HG03439 (cell line): ENCODE measurements at regions not wholly inside any gene's neighbourhood (a gene's known extent, or its start where the extent isn't known, plus 50 kb on each side); places are given as distances from the start of the nearest gene placed in this dataset.

Experiments
- ATAC-seq: cut with Tn5 transposase; IDR thresholded peaks from one replicate; pipeline ENCODE4 v1.9.1; 2021; ENCODE audit warnings: mild to moderate bottlenecking, moderate library complexity; ENCODE audit not compliant: unreplicated experiment

- no peak for ATAC-seq
Measured at GRCh38 chr4:11002961-11003360, 318.4 kb upstream of the CLNK start.

DNA sequence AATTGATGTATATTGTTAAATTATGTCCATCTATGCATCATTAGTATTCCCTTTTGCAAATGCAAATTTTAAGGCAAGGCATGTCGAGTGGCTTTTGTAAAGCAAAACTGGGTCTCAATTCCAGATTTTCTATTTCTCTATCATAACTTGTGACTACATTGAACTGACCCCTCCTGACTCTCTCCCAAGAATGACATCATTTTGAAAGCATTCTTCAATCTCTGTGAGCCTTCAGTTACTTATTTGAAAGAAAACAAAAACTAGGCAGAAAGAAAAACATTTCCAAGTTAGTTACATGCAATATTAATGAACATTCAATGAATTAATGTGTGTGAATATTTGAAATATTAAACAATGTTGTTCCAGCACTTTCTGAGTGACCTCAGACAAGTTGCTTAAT, 314.3 kb upstream of the CLNK start:
- ATAC-seq: no peak

GRCh38 chr4:10984815-10985214, 300.2 kb upstream of the CLNK start:
- no peak for ATAC-seq

- no peak for ATAC-seq
Measured at GRCh38 chr4:10983885-10984640, 299.5 kb upstream of the CLNK start.

DNA sequence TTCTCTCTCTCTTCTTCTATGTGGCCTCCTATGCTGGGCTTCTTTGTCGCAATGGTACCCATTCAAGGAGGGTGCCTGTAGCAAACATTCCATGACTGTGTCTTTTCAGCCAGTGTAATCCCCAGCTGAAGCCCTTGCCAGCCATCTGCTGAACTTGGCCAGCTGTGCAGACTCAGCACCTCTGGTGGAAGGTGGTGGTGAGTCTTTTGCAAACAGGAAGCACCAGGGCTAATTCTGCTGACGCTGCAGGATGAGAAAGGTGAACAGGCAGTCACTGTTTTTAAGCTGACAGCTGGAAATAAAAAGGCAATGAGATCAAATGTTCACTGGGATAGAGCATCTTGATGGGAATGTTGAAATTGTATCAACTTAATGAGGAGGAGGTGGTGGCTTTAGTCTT, 298.7 kb upstream of the CLNK start:
- ATAC-seq: no peak

DNA sequence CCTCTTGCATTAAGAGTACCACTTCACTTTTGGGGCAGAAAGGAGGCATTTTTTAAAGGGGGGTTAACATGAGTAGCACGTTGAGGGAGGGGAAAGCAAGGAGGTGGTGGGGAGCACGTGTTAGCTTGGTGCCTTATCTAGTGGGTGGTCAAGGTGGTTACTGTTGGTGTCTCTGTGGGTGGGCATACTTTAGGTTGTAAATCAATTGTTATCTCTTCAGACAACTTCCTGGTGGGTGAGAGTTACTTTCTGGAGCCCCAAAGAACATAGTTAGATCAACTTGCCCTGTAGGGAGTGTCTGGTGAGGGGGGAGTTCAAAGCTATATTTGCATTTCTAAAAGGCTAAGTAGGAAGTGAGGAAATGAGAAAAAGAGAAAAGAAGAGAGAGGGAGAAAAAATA, 297.7 kb upstream of the CLNK start:
- no peak for ATAC-seq

- no peak for ATAC-seq
Measured at GRCh38 chr4:10981576-10981975, 297.0 kb upstream of the CLNK start.

- ATAC-seq: no peak
Measured at GRCh38 chr4:10981096-10981495, 296.5 kb upstream of the CLNK start.

- ATAC-seq: no peak
Measured at GRCh38 chr4:10979032-10979431, 294.5 kb upstream of the CLNK start.

DNA sequence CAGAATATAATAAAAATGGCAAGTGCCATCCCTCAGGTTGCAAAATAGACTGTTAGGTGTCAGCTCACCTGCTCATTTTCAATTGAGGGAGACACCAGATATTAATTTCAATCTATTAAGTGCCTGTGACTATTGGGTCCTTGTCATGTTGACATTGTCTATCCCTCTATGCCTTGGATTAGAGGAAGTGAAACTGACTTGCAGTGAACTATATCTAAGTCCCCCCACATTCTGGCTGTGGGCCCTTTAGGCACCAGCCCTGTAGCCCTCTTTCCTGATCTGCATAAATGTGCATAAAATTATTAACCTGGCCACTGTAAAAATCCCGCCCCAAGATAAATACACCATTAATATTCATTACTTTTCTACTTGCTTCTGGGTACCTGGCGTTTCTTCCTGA, 293.0 kb upstream of the CLNK start:
- ATAC-seq: no peak

GRCh38 chr4:10974371-10974770, 289.8 kb upstream of the CLNK start:
- no peak for ATAC-seq

GRCh38 chr4:10973686-10974085, 289.1 kb upstream of the CLNK start:
- ATAC-seq: no peak

DNA sequence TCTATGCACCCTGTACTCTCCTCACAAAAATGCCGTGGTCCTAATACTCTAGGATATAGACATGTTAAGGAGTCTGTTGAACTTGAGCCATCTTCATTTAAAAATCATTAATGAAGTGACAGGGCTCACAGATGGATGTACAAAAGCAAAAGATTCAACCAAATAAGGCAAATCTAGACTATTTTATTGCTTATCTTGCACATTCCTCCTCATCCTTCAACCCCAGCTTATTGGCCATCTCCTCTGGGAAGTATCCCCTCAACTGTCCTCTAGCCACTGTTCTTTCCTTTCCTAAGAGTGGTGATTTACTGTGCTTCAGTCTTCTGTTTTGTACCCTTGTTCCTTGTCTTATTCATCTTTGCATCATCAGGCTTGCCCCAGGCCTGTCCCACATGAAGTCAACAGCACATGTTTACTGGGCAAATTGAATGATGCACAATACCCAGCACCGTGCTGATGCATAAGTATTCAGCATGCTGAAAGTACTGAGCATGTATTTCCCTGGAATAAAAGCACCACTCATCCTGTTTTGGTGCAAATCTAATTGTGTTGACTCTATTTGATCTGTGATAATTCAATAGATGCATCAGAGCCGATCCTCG, 287.3 kb upstream of the CLNK start:
- ATAC-seq: no peak

DNA sequence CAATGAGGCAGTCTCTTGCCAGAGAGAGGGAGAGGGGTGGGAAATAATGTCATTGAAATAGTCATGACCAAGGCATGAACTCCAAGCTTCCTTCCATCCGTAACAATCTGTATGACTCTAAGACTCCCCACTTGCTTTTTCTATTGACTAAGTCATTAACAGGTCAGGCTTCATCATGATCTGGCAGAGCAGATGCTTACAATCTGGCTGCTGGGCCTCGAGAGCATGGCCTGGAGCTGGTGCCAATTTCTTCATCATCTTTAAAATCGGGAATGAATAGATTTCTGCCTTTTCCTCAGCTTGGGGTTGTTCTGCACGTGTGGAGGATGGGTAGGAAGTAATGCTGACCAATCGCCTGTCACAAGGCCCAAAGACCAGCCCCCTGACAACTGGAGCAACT, 280.6 kb upstream of the CLNK start:
- no peak for ATAC-seq

GRCh38 chr4:10963958-10964703, 279.6 kb upstream of the CLNK start:
- no peak for ATAC-seq

DNA sequence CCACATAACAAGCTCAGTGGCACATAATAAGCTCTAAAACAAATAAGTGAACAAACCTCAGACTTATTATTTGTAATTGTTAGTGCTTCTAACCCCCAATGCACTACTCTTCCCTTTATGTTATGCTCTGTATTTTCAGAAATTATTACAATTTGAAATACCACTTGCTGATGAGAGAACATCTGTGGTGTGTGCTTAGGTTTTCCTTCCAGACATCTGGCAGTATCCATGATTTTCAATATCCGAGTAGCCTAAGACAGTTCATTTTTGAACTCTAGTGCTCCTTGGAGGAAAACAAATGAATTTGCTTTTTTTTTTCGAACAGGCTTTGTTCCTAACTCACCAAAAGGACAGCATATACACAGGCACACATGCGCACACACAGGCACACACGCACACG, 278.7 kb upstream of the CLNK start:
- ATAC-seq: no peak

DNA sequence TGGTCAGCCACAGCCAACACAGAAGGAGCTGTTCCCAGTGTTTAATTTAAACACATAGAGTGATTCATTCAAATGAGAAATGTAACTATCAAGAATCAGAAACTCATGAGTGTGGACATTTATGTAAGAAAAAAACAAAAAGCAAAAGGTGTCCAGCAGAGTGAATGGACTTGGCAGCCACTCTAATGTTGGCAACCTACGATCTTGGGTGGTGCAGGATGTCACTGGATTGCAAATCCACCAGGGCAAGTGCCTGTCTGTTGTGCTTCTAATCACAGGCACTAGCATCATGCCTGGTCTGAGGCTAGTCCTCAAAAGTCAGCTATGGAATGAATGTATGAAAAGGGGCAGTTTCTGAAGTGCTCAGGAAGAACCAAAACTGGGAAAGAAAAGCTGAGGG, 277.7 kb upstream of the CLNK start:
- no peak for ATAC-seq

- no peak for ATAC-seq
Measured at GRCh38 chr4:10960389-10960788, 275.8 kb upstream of the CLNK start.

DNA sequence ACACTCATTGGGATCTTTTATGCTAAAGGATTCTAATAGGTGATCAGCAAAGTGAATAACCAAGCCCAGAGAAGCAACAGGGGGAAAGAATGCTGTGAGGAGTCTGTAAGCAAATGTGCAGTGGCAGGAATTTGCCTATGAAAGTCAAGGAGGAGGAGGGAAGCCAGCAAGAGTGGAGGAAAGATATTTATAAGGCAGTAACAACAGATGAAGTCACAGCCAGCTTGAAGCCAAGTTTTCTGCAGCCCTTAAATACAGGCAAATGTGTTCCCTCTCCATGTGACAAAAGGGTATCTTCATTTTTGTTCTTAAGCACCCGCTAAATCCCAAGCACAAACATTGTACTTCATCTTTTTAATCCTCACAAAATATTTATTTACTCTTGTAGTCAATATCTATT, 275.0 kb upstream of the CLNK start:
- ATAC-seq: no peak

DNA sequence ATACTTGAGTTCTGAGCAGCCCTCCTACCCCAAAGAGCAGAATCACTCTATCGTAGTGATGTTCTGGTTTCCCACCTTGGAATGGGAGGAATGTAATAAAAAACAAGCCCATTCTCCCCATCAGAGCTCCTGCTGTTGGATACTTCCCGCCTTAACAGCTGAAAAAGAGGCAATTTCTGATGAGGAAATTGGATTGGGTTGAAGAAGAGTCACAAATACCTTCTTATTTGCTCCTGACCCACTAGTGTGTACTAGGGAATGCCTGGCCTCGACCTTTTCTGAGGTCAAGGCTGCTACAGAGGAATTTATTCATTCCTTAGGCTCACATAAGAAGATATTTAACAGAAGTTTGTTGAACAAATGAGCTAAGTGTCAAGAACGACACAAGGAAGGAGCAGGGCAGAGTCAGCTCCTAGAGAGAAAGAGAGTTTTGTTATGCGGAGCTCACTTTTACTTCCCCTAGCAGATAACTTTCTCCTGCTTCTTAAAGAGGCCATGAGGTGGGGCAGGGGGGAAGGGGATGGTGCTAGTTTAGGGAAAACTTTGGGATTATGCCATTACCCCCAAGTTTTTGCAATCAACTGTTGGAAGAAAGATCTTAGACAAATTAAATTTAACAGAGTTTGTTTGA, 273.8 kb upstream of the CLNK start:
- no peak for ATAC-seq

DNA sequence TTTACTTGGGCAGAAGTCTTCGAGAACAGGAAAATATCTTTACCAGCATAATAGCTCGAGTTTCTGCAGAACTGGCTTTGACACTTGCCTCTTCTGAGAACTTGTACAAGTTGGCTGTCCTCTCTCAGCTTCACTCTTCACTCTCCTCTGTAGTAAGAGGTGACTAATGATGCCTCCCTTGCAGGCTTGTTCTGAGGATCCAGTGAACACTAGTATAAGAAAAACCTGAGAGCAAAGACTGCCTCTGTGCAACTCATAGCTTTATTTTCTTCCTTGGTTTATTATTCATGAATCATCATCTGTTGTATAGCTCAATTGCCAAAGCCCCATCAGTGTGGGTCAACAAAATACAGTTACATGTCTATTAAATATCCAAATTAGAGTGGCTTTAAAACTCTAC, 266.7 kb upstream of the CLNK start:
- no peak for ATAC-seq
